Myocyte (in vitro differentiated cells): ENCODE measurements at regions not wholly inside any gene's neighbourhood (a gene's known extent, or its start where the extent isn't known, plus 50 kb on each side); places are given as distances from the start of the nearest gene placed in this dataset.
A peak's percentile ranks its signal among the peaks of the same experiment; 100 is the strongest.
"Not testable (repeated sequence)": the region's sequence is repeated elsewhere in the genome, so short reads cannot be mapped to it uniquely, and the experiment has no call there.

Experiments used
- DNase-seq: peaks from one replicate; pipeline ENCODE4 v3.0.0-alpha.2; 2012; ENCODE audit warnings: low read depth

DNA sequence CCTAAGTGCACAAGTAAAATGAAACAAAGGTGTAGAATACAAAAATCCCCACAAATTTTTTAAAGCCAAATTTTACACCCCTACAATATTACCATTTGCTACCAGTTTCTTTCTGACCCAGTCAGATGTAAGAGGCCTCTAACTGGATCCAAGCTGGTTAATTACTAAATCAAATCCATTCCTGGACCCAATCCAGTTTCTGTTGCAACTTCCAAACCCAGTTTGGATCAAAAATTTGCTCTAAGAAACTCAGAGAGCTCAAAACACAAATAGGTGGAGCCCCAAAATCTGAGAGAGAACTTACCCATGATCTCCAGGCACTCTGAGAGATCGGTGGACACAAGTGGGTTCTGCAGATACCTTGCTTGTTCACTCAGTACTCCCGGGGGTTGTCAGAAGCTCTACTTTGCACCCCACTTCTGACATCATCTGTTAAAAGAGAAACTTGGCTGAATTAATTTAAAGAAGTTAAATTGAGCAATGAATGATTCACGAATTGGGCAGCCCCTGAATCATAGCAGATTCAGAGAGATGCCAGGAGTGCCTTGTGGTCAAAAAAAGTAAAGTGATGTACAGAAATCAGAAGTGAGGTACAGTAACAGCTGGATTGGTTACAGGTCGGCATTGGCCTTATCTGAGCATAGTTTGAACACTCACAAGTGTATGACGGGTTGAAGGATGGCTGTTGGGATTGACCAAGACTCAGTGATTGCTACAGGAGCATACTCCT is 448.0 kb downstream of the KCNT2 start:
- DNase-seq: peak; percentile 26

DNA sequence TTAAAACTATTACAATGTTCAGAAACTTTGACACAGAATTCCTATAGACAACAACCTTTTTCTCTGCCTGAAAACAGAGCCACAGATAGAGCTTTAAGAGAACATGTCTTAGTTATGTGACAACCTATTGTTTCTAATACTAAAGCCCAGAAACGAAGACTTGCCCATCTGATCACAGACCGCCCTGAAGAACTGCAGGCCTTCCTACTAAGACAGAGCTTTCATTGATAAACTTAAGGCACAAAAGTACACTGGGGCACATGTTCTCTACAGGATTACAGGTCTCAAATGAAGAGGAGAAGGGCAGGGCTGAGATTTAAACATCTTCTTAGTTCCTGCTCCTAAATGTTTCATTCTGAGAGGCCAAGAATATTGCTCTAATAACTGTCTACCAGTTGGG is 452.7 kb downstream of the KCNT2 start:
- DNase-seq: no peak

GRCh38 chr1:196152975-196153374 is 455.3 kb downstream of the KCNT2 start:
- DNase-seq: no peak

- DNase-seq: peak; percentile 2
Measured at GRCh38 chr1:196152086-196152485, 456.2 kb downstream of the KCNT2 start.

- peak; percentile 60 for DNase-seq
Measured at GRCh38 chr1:196148367-196148970, 459.8 kb downstream of the KCNT2 start.

DNA sequence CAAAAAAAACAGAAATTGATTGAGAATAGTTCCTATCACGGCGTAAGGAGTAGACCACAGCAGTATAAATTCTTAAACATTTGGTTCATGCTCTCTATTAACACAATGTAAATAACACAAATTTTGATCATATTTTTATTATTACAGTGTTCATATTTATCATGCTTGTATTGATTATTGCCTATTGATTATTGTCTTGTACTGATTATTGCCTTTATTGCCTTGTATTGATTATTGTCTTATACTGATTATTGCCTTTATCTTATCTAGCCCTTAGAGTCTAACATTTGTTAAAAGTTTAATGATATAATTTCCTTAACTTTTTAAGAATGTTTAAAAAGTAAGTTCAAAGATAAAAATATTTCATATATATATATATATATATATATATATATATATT is 460.7 kb downstream of the KCNT2 start:
- DNase-seq: no peak

DNA sequence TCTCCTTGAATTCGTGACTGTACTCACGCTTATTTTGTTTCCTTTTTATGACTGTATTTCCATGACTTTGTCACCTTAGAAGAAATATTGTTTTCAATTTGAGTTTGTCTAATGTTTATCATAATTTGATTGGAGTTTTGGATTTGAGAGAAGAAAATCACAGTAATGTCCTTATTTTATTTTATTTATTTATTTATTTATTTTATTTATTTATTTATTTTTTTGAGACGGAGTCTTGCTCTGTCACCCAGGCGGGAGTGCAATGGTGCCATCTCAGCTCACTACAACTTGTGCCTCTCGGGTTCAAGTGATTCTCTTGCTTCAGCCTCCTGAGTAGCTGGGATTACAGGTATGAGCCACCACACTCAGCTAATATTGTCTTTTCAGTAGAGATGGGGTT is 463.1 kb downstream of the KCNT2 start:
- not testable (repeated sequence) for DNase-seq

- no peak for DNase-seq
Measured at GRCh38 chr1:196144588-196144987, 463.7 kb downstream of the KCNT2 start.

DNA sequence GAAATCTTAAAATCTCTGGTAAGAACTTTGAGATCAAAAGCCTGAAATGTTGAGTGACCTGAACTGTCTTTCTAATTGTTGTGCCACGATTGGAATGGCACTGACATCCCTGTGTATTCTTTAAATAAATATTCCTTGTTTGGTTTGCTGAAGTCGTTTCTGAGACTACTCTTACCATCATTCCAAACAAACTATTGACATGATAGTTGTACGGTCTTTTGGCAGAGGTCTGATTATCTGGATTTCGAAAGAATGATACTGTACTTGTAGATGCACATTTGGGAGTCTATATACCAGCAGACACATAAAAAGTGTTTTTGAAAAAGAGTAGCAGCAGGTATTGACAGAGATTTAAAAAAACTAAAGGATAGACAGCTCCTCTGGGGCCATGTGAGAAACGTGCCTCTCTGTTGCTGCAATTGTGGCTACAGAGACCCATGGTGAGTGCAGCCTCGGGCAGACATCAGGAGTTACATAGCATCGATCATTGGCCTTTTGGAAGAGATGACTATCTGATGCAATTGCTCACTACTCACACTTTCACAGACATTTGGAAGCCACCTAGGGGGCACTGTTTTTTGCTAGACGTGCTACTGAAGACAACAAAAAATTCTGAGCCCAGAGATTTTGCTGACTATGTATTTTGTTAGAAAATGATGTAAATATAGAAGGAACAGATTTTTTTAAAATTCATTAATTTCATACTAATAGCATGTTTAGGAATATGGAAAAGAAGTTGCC is 464.5 kb downstream of the KCNT2 start:
- no peak for DNase-seq

GRCh38 chr1:196142111-196142640 is 466.1 kb downstream of the KCNT2 start:
- no peak for DNase-seq

- no peak for DNase-seq
Measured at GRCh38 chr1:196136396-196136795, 471.8 kb downstream of the KCNT2 start.

GRCh38 chr1:196131691-196132090 is 476.5 kb downstream of the KCNT2 start:
- DNase-seq: no peak

GRCh38 chr1:196128835-196129234 is 479.4 kb downstream of the KCNT2 start:
- DNase-seq: no peak

DNA sequence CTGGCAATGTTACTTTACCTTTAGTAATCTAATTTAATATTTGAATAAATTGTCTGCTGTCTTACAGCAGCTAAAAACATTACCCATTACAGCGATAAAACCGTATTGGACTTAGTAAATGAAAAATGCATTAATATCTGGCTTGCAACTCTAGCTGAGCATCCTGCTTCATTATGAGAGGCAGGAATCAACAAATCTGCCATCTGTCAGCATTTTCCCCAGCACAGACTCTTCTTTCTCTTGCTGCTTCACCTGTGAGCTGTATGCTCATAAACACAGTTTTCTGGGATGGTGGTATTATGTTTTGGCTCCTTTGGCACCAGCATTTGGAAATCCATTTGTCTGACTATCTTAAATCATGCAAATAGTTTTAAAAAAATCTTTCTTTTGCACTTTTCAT is 487.1 kb downstream of the KCNT2 start:
- DNase-seq: no peak

GRCh38 chr1:196115646-196116045 is 492.6 kb downstream of the KCNT2 start:
- peak; percentile 96 for DNase-seq

DNA sequence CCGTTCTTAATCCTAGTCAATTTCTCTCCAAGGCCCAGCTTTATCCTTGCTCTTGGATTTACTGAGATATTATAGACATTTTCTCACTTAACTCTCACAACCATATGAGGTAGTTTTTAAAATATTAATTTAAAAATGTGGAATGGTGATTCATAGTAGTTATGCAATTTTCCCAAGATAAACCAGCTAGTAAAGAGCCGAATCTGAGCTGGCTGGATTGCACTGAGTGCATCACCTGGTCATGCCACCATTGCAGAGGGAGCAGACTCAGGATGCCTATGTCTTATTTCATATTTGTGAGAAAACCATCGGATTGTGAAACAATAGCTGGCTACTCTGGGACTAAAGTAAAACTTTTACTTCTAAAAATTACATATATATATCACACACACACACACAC is 494.0 kb downstream of the KCNT2 start:
- DNase-seq: no peak

GRCh38 chr1:196108990-196109389 is 499.2 kb downstream of the KCNT2 start:
- DNase-seq: not testable (repeated sequence)

DNA sequence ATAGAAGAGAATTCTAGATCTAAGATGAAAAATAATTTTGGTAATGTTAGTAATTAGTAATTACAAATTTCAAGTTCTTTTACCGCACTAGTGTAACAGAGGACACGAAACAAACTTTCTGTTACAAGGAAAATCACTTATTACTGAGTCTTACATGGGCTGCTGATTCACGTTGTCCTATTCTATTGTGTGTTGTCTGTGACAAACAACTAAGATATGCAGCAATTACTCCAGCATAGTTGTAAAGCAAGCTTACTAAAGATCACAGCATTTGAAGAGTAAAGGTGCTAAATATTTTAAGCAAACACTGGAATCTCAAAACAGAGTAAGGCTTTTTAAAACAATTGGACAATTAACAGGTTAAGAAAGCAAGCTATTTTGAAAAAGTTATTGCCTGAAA is 502.3 kb downstream of the KCNT2 start:
- DNase-seq: no peak

- no peak for DNase-seq
Measured at GRCh38 chr1:196102826-196103225, 505.4 kb downstream of the KCNT2 start.

- no peak for DNase-seq
Measured at GRCh38 chr1:196098000-196098399, 510.2 kb downstream of the KCNT2 start.

DNA sequence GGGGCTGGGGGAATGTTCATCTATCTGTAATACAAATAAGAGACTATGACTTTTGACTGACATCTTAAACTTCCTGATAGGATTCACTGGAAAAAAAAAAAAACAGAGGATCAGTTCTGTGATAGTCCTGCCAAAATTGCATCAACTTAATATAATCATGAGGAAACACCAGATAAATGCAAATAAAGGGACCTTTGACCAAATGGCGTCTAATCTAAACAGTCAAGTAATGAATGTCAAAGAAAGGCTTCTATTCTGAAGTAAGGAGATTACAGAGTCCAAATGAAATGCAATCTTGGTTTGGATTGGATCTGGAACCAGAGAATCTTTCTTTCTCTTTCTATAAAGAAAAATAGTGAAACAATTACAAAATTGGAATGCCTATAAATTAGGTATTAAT is 513.4 kb downstream of the KCNT2 start:
- DNase-seq: no peak
